ENCODE measurements at regions not wholly inside any gene's neighbourhood (a gene's known extent, or its start where the extent isn't known, plus 50 kb on each side); places are given as distances from the start of the nearest gene placed in this dataset.
A peak's percentile ranks its signal among the peaks of the same experiment; 100 is the strongest.

DNA sequence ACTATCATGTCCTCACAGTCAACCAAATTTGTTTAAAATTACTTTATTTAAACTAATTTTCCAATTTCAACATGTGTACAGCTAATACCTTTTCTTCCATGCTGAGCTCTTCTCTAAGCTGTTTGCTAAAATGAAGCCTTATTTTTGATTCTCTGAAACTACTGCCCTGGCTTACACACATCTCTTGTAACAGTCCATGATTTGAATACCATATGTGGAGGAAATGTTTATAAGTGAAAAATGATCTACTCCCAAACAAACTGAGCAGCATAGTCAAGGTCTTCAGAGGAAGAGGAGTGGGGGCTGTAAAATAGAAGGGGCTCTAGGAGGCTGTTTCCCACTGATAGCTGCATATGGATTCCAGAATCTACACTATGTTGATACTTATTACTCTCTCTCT, 188.7 kb downstream of the ANKRD50 start:
- no peak for DNase-seq

DNA sequence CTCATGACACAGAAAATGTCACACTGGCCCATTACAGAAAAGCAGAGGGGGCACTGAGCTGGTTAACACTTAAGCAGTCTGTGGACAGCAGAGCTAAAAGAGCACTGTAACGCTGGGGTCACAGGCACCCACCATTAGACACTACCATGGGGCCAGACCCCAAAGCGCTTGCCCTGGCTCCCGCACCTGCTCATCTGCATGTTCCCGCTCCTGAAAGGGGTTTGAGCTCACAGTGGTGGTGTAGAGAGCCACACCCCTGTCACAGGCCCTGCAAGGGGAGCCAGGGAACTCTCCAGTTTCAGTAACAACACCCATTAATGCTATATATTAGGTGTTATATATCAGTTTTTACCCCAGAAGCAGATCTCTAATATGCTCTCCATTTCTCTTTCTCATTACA, 187.0 kb downstream of the ANKRD50 start:
- no peak for DNase-seq

DNA sequence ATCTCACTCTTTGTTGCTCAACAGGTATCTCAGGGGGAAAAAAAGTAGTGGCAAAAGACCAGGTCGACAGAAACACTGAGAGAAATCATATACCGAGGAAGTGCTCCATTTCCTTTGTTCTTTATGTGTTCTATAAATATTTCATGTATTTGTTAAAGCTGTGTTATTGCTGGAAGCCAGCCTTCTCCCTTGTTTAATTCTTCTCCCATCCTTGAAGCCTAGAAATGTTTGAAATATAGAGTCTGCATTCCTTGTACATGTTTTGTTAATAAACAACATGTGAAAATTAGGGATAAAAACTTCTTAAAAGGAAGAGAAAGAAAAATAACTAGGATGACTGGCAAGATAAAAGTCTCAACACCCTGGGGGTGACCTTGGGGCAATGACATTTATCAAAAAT, 186.2 kb downstream of the ANKRD50 start:
- DNase-seq, result no peak

DNA sequence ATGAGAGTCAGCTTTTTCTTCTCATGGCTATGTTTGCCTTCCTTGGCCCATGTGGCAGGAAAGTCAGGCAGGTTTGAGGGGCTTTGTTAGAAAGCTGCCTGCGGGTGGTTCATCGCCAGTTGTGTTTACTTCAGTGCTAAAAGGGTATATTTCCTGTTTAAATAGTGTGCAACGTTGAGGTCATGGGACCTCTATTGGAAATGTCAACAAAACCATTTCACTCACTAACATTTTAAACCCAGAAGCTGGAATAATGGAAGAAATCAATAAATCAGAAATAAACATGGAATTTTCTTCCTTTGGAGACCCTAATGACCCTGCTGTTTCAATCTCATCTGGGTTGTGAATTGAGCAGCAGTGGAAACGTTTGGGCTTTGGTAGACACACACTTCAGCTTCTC, 185.8 kb downstream of the ANKRD50 start:
- no peak for DNase-seq

DNA sequence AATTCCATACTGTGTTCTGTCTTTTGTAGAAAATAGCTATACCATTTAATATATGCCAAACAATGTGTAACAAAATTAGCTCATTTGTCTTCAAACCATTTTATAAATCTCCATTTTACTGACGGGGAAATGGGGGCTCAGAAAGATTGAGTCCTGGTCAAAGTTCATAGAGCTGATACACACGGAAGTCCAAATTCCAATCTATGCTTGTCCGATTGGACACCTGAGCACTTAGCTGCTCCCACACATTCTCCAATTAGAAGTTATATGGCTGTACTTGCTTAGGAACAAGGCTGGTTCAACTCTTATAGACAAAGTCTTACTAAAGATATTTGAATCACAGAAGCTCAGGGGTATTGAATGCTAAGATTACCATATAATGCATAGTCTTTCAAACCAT, 185.2 kb downstream of the ANKRD50 start:
- no peak for DNase-seq

DNA sequence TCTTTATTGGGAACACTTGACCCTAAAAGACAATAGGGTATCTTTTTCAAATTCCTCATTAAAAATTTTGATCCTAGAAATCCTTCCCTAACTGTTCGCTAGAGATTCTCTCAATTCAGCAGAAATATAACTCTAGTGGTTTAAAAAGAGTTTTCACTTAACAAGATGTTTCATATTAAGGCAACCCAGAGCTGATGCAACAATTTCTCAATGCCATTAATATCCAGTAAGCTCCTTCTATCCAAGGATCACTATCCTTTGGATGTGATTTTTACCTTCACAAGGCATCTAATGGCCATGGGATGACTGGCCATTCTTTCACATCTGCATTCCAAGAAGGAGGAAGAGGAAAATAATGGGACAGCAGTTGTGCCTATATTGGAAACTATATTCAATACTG, 183.4 kb downstream of the ANKRD50 start:
- no peak for DNase-seq

DNA sequence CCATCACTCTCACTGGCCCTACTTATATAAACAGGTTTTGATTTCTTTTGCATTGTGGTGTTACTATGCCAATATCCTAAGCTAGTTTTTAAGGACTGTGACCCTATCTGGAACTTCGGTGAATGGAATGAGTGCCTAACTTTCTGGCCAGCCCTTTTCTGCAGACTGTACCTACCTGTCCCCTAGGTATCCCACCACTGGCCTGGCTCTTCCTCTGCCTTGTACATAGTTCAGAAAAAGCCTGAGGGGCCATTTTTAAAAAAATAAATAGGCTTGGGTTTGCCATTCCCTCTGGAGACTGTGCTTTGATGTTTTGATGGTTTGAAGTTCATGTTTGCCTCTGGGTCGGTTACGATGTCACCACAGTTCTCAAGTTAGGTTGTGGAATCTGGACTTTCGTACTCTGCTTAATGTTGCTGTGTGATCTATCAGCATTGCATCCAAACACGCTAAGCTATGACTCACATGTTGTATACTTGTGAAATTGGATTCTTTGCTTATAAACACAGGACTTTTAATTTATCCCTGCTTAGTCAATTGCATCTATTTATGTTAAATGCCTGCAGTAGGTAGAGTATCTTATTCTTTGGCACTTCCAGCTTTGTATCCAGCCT, 182.0 kb downstream of the ANKRD50 start:
- DNase-seq, result no peak

DNA sequence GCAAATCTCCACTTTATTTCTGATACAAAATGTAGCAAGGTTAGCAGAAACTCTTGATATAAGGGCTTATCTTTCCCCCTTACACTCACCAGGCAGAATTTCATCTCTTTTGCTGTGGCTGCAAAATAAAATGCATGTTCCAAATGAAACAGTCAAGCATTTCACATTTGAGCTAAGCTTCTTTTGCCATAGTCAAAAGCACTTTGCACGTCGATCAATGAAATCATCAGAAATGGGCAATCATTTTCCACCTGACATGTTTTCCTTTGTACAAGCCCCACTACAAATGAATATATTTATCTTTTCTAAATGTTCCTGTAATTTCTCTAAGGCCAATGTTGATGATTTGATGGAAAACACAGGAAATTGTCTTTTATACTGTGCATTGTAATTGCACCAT, 178.4 kb downstream of the ANKRD50 start:
- DNase-seq, result no peak

DNA sequence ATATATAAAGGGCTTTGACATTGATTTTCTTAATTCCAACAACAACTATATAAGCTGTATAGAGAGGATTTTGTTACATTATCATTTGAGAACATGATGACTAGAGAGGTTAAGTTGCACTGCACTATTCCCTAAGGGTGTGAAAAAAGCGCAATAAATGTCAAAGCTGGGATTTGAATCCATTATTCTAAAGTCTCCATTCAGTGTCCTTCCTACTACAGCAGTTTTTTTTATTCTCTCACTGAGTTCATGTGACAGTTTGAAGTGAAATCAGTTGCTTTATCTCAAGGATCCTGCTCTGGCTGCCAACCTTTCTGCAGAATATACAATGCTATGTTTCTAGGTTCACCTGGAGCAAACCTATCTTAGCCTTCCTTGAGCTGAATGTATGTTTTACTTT, 177.5 kb downstream of the ANKRD50 start:
- no peak for DNase-seq

DNA sequence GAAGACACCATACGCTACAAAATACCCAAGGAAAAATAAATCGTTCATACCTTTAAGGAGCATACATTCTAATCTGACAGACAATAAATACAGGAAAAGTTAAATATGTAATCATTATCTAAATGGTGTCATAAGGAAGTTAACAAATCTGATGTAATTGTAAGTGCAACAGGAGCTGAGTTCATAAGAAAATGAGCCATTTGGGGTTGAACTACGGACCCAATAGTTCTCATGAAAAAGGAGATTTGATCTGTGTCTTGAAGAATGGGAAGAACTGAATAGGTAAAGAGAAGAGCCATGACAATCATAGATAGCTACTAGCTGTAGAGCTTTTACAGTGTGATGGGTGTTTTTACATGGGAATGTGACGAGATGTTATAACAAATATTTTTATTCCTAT, 175.6 kb downstream of the ANKRD50 start:
- DNase-seq, result no peak

DNA sequence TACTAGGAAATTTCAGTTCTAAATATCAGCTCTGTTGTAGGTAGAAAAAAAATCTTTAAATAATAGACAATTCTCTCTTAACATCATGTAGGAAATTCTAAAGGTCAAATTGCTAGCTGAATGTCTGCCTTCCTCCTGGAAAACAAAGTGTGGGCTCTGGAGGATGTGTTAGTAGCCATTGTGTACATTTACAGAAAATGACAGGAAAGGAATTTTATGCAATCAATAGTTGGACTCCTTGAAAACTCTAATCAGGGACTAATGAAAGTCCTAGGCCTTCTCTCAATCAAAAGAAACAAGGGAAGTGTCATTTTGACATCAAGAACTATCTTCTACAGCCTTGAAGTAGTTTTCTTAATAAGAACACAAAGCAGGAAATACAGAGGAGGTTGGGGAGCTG, 174.6 kb downstream of the ANKRD50 start:
- DNase-seq, result no peak

DNA sequence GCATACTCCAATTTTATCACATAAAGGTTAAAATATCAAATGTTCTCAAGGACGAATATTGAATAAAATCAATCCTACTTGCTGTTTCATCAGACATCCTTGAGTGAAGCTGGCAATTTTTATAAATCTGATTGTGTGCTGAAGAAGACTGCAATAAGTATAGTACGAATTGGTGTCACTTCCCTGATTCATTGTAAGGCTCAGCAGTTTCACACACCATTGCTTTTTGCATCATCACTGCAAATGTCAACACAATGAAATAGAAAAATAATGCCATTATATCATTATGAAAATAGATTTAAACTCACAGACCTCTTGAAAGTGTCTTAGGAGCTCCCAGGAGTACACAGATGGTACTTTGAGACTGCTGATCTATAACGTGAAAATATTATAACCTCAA, 172.5 kb downstream of the ANKRD50 start:
- no peak for DNase-seq

DNA sequence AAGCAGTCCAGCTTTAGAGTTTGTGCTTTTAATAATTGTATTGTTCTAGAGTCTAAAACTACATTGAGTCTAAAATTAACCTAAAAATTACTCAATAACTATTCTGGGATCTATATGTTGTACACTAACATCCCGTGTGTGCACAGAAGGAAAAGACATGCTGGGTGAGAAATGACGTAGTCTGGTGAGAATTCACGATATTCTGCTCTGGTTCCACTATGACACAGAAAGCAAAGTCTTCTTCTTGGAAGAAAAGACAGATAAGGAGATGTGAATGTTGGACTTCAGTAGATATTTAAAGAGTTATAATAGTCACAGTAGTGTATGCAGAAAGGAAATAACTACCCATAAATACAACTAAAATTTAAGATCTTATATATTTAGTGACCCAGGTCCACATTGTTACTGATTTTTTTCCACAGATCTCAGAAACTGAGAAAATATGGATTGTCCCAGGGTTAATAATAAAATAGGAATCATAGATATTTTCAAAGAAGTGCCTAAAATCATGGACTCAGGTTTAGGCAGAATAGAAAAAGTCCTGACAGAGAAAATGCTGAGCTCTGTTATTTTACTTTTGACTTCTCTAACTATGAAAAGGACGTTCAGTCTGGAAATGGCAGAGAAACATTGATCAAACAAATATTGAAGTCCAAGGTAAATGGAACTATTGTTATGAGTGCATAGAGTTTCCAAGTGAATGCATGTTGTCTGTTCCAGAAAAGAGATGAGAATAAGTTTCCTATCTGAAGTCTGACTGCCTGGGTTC, 170.7 kb downstream of the ANKRD50 start:
- no peak for DNase-seq

DNA sequence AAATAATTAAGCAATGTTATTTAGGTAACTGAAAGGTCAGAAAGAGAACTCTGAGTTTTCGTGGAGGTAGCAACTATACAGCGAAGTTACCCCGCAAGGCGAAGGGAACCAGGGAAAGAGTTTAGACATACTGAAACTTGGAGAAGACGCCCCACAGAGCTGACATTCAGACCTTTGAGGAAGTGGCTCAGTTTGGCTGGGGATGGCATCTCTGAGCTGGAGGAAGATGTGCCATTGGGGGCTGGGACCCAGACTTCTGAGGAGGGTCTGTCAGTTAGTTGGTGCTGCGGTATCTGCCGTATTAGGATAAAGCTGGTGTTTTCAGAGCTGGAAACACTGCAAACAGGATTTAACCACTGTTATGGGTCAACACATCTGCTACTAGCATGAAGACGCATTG, 156.6 kb downstream of the ANKRD50 start:
- DNase-seq, result no peak

DNA sequence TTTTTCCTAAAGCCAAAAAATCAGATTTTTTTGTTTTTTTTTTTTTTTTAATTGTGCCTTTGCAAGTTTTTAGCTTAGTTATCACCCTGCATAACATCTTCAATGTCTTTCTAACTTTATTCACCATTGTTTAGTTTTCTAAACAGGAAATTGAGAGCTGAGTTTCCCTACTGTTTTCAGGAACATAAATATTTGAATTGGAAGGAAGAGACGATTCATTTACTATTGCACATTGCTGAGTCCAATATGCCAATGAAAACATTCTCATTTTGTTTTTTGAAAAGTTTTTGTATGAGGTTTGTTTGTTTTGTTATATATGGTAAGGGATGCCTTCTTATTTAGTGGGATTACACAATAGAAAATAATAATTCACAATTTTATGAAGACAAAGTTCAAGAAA, 148.4 kb downstream of the ANKRD50 start:
- DNase-seq, result no peak

DNA sequence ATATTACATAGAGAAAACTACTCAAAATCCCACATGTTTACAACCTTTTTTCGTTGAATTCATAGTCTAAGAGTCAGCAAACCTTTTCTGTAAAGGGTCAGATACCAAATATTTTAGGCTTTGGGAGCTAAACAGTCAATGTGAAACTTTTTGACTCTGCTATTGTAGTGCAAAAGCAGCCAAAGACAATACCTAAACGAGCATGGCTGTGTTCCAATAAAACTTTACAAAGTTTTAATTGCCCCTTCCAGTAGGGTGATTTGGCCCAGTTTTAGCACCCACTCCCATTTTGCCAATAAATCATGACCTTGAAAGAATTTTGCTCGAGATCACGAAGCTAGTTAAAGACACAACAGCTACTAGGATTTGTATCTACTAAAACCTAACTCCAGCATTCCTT, 147.2 kb downstream of the ANKRD50 start:
- DNase-seq, result no peak

DNA sequence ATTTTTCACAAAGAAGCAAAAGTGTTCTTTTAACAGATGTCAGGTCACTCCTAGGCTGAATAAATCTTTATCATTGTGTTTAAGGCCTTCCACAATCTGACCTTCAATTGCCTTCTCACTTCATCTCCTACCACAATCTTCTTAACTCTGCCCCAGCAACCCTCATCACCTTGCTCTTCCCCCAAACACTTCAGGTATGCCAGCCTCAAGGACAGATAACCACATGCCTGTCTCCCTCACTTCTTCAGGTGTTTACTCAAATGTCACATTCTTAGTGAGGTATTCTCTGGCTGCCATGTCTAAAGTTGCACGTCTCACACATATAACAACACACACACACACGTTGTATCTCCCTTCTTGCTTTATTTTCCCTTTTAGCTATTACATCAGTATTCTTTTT, 146.5 kb downstream of the ANKRD50 start:
- DNase-seq, result no peak

DNA sequence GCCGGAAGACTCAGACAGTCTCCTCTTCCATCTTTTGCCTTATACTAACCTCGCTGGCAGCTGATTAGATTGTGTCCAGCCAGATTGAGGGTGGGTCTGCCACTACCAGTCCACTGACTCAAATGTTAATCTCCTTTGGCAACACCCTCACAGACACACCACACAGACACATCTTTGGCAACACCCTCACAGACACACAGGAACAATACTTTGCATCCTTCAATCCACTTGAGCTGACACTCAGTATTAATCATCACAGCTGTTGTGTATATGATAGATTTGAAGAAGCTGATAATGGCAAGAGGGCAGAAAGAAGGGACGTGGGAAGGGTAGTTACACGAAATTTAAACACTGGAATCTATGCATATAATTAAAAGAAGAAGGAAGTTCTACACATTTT, 139.5 kb downstream of the ANKRD50 start:
- peak; percentile 73 for DNase-seq

DNA sequence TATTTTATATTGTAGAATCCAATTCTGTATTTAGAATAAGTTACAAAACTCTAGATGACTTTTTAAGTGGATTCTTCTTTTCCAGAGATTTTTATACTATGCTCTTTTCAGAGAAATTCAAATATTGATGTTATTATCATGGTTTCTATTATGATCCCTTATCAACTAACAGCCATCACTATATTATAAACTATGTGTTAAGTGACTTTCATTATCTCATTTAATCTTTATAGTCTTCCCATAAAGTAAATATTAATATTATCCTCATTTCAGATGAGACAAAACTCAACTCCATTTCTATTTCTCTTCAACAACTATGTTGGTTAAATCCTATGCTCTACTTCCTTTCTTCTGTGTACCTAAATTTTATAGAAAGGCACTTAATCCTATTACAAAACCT, 132.6 kb downstream of the ANKRD50 start:
- no peak for DNase-seq

DNA sequence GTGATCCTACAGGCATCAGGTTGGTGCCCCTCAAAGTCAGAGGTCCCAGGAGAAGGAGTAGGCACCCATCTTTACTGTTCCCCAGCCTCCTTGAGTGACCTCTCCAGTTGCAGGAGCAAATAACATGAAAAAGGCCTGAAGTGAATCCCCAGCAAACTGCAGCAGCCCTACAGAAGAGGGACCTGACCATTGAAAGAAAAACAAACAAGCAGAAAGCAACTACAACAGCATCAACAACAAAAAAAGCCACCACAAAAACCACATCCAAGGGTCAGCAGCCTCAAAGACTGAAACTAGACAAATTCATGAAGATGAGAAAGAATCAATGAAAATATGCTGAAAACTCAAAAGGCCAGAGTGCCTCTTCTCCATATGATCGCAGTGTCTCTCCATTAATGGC, 128.7 kb downstream of the ANKRD50 start:
- no peak for DNase-seq

DNA sequence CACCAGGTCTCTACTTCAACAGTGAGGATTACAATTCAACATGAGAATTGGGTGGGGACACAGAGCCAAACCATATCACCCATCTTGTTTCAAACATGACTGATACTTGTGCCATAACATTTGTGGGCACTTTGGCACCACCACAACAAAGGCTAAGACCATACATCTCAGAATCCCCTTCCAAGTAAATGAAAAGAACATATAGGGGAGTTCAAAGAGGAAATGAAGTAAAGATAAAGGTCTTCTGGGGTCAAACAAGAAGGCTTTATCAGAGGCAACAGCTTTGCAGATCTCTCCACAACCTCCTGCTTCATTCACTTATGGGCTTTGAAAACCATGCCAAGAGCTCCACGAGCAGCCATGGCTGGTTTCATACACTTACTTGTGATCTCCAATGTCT, 122.7 kb downstream of the ANKRD50 start:
- no peak for DNase-seq

DNA sequence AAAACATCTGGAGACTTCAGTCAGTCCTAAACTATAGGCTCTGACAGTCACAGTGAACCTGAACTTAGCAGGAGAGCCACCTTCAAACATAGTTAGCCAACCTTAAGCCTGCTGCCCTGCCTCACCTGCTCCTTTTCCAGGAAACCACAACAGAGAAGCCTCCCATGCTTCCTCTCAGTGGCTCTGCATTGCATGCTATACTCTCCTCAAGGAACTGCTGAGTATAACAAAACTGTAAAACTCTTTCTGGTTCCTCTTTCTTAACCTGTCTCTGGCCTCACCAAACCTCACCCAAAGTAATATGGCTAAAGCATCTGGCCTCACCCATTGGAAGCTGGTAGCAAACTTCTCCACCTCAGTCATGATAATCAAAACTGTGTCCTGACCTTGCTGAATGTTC, 122.1 kb downstream of the ANKRD50 start:
- DNase-seq, result no peak

DNA sequence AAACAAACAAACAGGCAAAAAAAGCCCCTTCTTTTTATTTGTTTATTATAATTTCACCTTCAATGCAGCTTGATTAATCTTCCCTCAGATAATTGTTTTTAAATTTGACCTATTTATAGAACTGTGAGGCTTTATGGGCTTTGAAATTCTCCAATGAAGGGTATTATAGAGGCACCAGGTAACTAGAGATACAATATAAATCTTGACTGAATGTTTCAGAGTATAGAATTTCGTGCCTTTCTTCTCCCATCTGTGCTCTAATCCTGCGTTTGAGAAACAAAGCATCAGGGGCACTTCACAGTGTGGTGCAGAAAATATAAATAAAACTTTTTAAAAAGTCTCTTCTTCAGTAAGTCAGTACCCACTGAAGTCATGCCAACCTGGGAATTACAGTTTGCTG, 120.9 kb downstream of the ANKRD50 start:
- peak; percentile 2 for DNase-seq

DNA sequence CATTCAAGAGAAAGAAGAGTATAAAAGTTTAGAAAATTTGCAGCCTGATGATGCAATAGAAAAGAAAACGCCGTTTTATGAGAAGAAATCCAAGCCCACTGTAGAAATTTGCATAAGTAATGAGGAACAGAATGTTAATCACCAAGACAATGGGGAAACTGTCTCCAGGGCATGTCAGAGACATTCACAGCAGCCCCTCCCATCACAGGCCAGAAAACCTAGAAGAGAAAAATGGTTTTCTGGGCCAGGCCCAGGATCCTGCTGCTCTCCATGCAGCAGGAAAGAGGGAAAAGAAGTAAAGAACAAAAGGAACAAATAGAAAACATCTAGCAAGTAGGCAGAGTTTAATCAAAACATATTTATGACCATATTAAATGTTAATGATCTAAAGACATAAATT, 119.0 kb downstream of the ANKRD50 start:
- no peak for DNase-seq

DNA sequence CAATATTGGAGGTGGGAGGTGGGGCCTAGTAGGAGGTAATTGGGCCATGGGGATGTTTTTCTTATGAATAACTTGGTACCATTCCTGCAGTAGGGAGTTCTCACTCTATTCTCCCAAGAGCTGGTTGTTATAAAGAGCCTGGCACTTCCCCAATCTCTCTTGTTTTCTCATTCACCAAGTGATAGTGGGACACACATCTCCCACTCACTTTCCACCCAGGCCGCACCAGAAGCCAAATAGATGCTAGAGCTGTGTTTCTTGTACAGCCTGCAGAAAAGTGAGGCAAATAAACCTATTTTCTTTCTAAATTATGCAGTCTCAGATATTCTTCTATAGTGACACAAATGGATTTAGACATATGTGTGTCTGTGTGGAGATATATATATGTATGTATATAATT, 117.6 kb downstream of the ANKRD50 start:
- DNase-seq, result no peak
